ENCODE measurements at regions not wholly inside any gene's neighbourhood (a gene's known extent, or its start where the extent isn't known, plus 50 kb on each side); places are given as distances from the start of the nearest gene placed in this dataset.

DNA sequence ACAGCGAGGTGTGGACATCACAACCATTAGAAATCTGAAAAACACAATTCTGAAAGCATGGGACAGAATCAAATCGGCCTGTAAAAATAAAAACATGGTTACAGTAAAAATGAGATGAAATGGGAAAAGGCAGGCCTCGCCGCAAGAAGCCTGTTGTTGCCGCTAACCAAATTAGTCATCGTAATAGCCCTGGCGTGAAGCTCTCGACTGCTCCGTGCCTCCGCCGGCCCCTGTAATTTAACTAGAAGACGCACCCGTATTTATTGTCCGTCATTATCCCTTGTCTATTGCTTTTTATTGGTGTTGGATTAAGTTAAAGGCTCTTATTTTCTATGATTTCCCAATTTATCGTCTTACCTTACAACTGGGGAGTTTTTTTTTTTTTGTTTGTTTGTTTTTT lies 334.6 kb upstream of the EEF2KMT start:
- TF ChIP-seq, protein P1, sequence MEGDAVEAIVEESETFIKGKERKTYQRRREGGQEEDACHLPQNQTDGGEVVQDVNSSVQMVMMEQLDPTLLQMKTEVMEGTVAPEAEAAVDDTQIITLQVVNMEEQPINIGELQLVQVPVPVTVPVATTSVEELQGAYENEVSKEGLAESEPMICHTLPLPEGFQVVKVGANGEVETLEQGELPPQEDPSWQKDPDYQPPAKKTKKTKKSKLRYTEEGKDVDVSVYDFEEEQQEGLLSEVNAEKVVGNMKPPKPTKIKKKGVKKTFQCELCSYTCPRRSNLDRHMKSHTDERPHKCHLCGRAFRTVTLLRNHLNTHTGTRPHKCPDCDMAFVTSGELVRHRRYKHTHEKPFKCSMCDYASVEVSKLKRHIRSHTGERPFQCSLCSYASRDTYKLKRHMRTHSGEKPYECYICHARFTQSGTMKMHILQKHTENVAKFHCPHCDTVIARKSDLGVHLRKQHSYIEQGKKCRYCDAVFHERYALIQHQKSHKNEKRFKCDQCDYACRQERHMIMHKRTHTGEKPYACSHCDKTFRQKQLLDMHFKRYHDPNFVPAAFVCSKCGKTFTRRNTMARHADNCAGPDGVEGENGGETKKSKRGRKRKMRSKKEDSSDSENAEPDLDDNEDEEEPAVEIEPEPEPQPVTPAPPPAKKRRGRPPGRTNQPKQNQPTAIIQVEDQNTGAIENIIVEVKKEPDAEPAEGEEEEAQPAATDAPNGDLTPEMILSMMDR (IDR thresholded peaks at IDR 0.05): no peak
- TF ChIP-seq POLR2A (IDR thresholded peaks at IDR 0.05): no peak

All from vagina (tissue), 2 donors.